H1 (cell line): ENCODE measurements at regions not wholly inside any gene's neighbourhood (a gene's known extent, or its start where the extent isn't known, plus 50 kb on each side); places are given as distances from the start of the nearest gene placed in this dataset.

Experiments
- CTCF ChIA-PET: fragments of 300-600 bp; sonication (Branson Sonifier 250); formaldehyde crosslinking; loops from one replicate; lab custom pipeline; 2021; ENCODE audit not compliant: partially characterized antibody; lab: Charles Lee
- POLR2A ChIA-PET: fragments of 300-600 bp; sonication (Branson Sonifier 250); formaldehyde crosslinking; loops from one replicate; lab custom pipeline; 2021; ENCODE audit warnings: inconsistent platforms; ENCODE audit not compliant: partially characterized antibody; lab: Charles Lee
- DNase-seq, 2 experiments: peaks; one replicate each; pipeline versions ENCODE4 v3.0.0 to v3.0.0-alpha.2; 2010 to 2022; ENCODE audit warnings: low spot score in 2 of 2, low read depth in 1 of 2, mixed read lengths in 1 of 2
- FAIRE-seq: peaks from 2 replicates; lab custom pipeline; 2011; peaks lifted over from hg19 to GRCh38; lab: Jason Lieb, UNC
- H2AFZ ChIP-seq: 2 replicates; pipeline ENCODE4 v1.8.1; 2012; ENCODE audit warnings: low read length, inconsistent platforms
- H2AK5ac ChIP-seq: 2 replicates; pipeline ENCODE4 v1.6.1; 2013; ENCODE audit warnings: low read depth, low read length
- H2BK120ac ChIP-seq: replicated peaks from 2 replicates; pipeline ENCODE3; 2013; ENCODE audit warnings: low read depth, low read length, inconsistent platforms
- H2BK12ac ChIP-seq: 2 replicates; pipeline ENCODE4 v1.6.1; 2013; ENCODE audit warnings: low read depth, low read length
- H2BK15ac ChIP-seq: 2 replicates; pipeline ENCODE4 v1.6.1; 2013; ENCODE audit warnings: low read length
- H2BK20ac ChIP-seq: 2 replicates; pipeline ENCODE4 v1.6.1; 2013; ENCODE audit warnings: low read length
- H2BK5ac ChIP-seq: 2 replicates; pipeline ENCODE4 v1.6.1; 2013; ENCODE audit warnings: low read depth, low read length
- H3K14ac ChIP-seq: 2 replicates; pipeline ENCODE4 v1.6.1; 2013; ENCODE audit warnings: inconsistent platforms; ENCODE audit not compliant: insufficient read length
- H3K18ac ChIP-seq: 2 replicates; pipeline ENCODE4 v1.6.1; 2013; ENCODE audit warnings: low read length; ENCODE audit errors: extremely low read depth
- H3K23ac ChIP-seq: 2 replicates; pipeline ENCODE4 v1.6.1; 2013; ENCODE audit warnings: inconsistent platforms; ENCODE audit not compliant: insufficient read length
- H3K23me2 ChIP-seq: 2 replicates; pipeline ENCODE4 v1.6.1; 2013; ENCODE audit warnings: low read depth, low read length
- H3K27ac ChIP-seq: 2 replicates; pipeline ENCODE4 v1.6.1; 2011; ENCODE audit warnings: low read depth, low read length, inconsistent platforms
- H3K27me3 ChIP-seq, 4 experiments: replicated peaks in 1 of 4; 1 replicate in 1 of 4; 2 replicates in 3 of 4; pipeline versions ENCODE4 v1.6.1 to v1.8.1; 2011 to 2013; ENCODE audit warnings: low read length in 3 of 4, mild to moderate bottlenecking in 3 of 4, inconsistent platforms in 2 of 4, mixed read lengths in 2 of 4, moderate library complexity in 1 of 4; ENCODE audit not compliant: control insufficient read depth in 3 of 4, insufficient read depth in 3 of 4; ENCODE audit errors: extremely low read depth in 1 of 4
- H3K36me3 ChIP-seq, 4 experiments: 2 replicates each; pipeline versions ENCODE4 v1.6.1 to v1.8.1; 2011 to 2013; ENCODE audit warnings: mild to moderate bottlenecking in 4 of 4, low read length in 3 of 4, moderate library complexity in 2 of 4, control low read depth in 1 of 4, inconsistent platforms in 1 of 4; ENCODE audit not compliant: insufficient read depth in 4 of 4, control insufficient read depth in 2 of 4
- H3K4ac ChIP-seq: replicated peaks from 2 replicates; pipeline ENCODE3; 2013; ENCODE audit warnings: low read length, low read depth, mixed read lengths, inconsistent platforms; ENCODE audit not compliant: insufficient read length
- H3K4me1 ChIP-seq, 4 experiments: replicated peaks in 1 of 4; 1 replicate in 1 of 4; 2 replicates in 3 of 4; pipeline versions ENCODE4 v1.6.1 to v1.8.1; 2011 to 2013; ENCODE audit warnings: low read length in 3 of 4, inconsistent platforms in 2 of 4, mixed read lengths in 1 of 4; ENCODE audit not compliant: insufficient read depth in 4 of 4, control insufficient read depth in 3 of 4
- H3K4me2 ChIP-seq, 2 experiments: 2 replicates each; pipeline versions ENCODE4 v1.6.1 to v1.8.1; 2011 to 2013; ENCODE audit warnings: low read depth in 2 of 2, low read length in 2 of 2, control low read depth in 1 of 2, inconsistent platforms in 1 of 2, mild to moderate bottlenecking in 1 of 2; ENCODE audit not compliant: insufficient read depth in 1 of 2
- H3K4me3 ChIP-seq, 4 experiments: fragments of 200-600, 300-600 bp in 1 of 4; sonication (generic), shearing (Covaris generic), sonication (Bioruptor Twin) in 1 of 4; 2 replicates each; pipeline versions ENCODE4 v1.5.1 to v1.8.1; 2011 to 2016; ENCODE audit warnings: low read length in 4 of 4, low read depth in 3 of 4, control low read depth in 2 of 4, inconsistent platforms in 2 of 4, mild to moderate bottlenecking in 2 of 4, mixed read lengths in 1 of 4, moderate library complexity in 1 of 4; ENCODE audit not compliant: insufficient read depth in 2 of 4; ENCODE audit errors: extremely low read depth in 1 of 4
- H3K56ac ChIP-seq: replicated peaks from 2 replicates; pipeline ENCODE3; 2013; ENCODE audit warnings: low read depth, mild to moderate bottlenecking, mixed read lengths, low read length, inconsistent platforms; ENCODE audit not compliant: insufficient read length
- H3K79me1 ChIP-seq: 2 replicates; pipeline ENCODE4 v1.6.1; 2013; ENCODE audit warnings: low read depth, low read length, control low read depth
- H3K79me2 ChIP-seq, 2 experiments: 2 replicates each; pipeline versions ENCODE4 v1.6.1 to v1.8.1; 2012 to 2013; ENCODE audit warnings: low read length in 2 of 2, mild to moderate bottlenecking in 2 of 2, inconsistent platforms in 1 of 2; ENCODE audit not compliant: insufficient read depth in 2 of 2, control insufficient read depth in 1 of 2
- H3K9ac ChIP-seq, 4 experiments: replicated peaks in 1 of 4; 1 replicate in 1 of 4; 2 replicates in 3 of 4; pipeline versions ENCODE4 v1.6.1 to v1.8.1; 2011 to 2013; ENCODE audit warnings: low read depth in 3 of 4, low read length in 3 of 4, control low read depth in 2 of 4, mild to moderate bottlenecking in 2 of 4, moderate library complexity in 2 of 4, inconsistent platforms in 1 of 4; ENCODE audit errors: extremely low read depth in 1 of 4
- H3K9me3 ChIP-seq, 2 experiments: 2 replicates each; pipeline versions ENCODE4 v1.6.1 to v1.8.1; 2012 to 2013; ENCODE audit warnings: mild to moderate bottlenecking in 2 of 2, moderate library complexity in 2 of 2, control low read depth in 1 of 2, inconsistent platforms in 1 of 2, low read depth in 1 of 2, low read length in 1 of 2, mixed read lengths in 1 of 2; ENCODE audit not compliant: insufficient read depth in 2 of 2
- H4K20me1 ChIP-seq, 2 experiments: replicated peaks in 1 of 2; 2 replicates each; pipeline versions ENCODE3 to v1.8.1; 2011 to 2013; ENCODE audit warnings: inconsistent platforms in 2 of 2, low read length in 2 of 2, mild to moderate bottlenecking in 1 of 2; ENCODE audit not compliant: insufficient read depth in 2 of 2, control insufficient read depth in 1 of 2
- H4K5ac ChIP-seq: 2 replicates; pipeline ENCODE4 v1.6.1; 2013; ENCODE audit warnings: low read length, low read depth, mixed read lengths, inconsistent platforms; ENCODE audit not compliant: insufficient read length
- H4K8ac ChIP-seq: 2 replicates; pipeline ENCODE4 v1.8.0; 2013; ENCODE audit warnings: mild to moderate bottlenecking, moderate library complexity, low read length, inconsistent platforms; ENCODE audit not compliant: insufficient read depth; ENCODE audit errors: extremely low read depth
- H4K91ac ChIP-seq: replicated peaks from 2 replicates; pipeline ENCODE3; 2013; ENCODE audit warnings: low read length, mixed read lengths, inconsistent platforms; ENCODE audit not compliant: insufficient read length
- BACH1 ChIP-seq: IDR thresholded peaks from 2 replicates; pipeline ENCODE4 v1.6.1; 2012; ENCODE audit warnings: low read length, improper control_type of control experiment
- NANOG ChIP-seq: IDR thresholded peaks from 2 replicates; pipeline ENCODE4 v1.6.1; 2011; ENCODE audit warnings: low read length, low read depth, mild to moderate bottlenecking, inconsistent platforms; ENCODE audit not compliant: insufficient read depth, poor library complexity, severe bottlenecking
- POU5F1 ChIP-seq: IDR thresholded peaks from 2 replicates; pipeline ENCODE4 v1.6.1; 2011; ENCODE audit warnings: low read depth, mild to moderate bottlenecking, low read length, moderate library complexity
- SUZ12 ChIP-seq: fragments of 200-600 bp; sonication (generic); IDR thresholded peaks from 2 replicates; pipeline ENCODE4 v1.6.1; 2012; ENCODE audit warnings: mild to moderate bottlenecking, inconsistent platforms, low read length, moderate library complexity, mixed read lengths
- WGBS, 2 experiments: shearing (Covaris generic) in 1 of 2; methylation state at CpG; one replicate each; pipeline versions ENCODE4 v1.1.6 to v1.1.7; 2013 to 2015; ENCODE audit warnings: low lambda C conversion rate in 2 of 2, mixed read lengths in 2 of 2, inconsistent platforms in 1 of 2, low coverage in 1 of 2, missing lambda C conversion rate in 1 of 2; ENCODE audit not compliant: insufficient replicate concordance in 2 of 2, insufficient coverage in 1 of 2, insufficient read length in 1 of 2; ENCODE audit errors: extremely low coverage in 1 of 2, missing lambda C conversion rate in 1 of 2; 5-methylcytosine and 5-hydroxymethylcytosine counted together
- TF ChIP-seq, protein P1 (sequence below): IDR thresholded peaks from 2 replicates; pipeline ENCODE4 v1.6.1; 2012; ENCODE audit warnings: low read length, inconsistent platforms

DNA sequence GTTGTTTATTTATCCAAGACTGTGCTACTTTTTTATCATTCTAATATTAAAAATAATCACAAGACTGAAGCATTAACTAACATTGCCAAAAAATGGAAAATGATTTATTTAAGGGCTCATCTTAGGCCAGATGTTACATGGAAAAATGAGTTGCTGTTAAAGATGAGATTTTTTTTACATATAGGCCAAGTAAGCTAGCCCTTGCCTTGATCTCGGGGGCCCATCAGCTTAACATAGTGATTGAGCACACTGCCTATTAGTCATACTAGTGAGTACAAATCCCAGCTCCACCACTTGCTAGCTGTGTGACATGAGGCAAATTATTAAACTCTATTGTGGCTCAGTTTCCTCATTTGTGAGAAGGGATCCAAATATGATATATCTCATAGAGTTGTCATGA lies 275.9 kb upstream of the SNX7 start:
- Histone ChIP-seq H4K8ac (no peak overlapping the region), H4K5ac (no peak overlapping the region), H3K79me2 (no peaks in the 10 kb centered on the region), H2AFZ (no peak overlapping the region), H2BK12ac (no peak overlapping the region), H2AK5ac (no peak overlapping the region), H2BK15ac (no peak overlapping the region), H3K9me3 (no peaks in the 10 kb centered on the region), H4K91ac (no peak overlapping the region), H3K4me1 (no peaks in the 10 kb centered on the region), H3K14ac (no peak overlapping the region), H2BK5ac (no peak overlapping the region), H3K27me3 (no peaks in the 10 kb centered on the region), H3K79me1 (no peaks in the 10 kb centered on the region), H3K18ac (no peak overlapping the region), H3K27ac (no peak overlapping the region), H3K4ac (no peak overlapping the region), H3K9ac (no peak overlapping the region), H3K36me3 (no peaks in the 10 kb centered on the region), H3K4me3 (no peak overlapping the region), H4K20me1 (no peaks in the 10 kb centered on the region), H2BK20ac (no peak overlapping the region), H3K23ac (no peak overlapping the region), H3K4me2 (no peak overlapping the region), H3K56ac (no peak overlapping the region), H2BK120ac (no peak overlapping the region), H3K23me2 (no peaks in the 10 kb centered on the region)
- FAIRE-seq (no peak), DNase-seq (no peak)
- CTCF ChIA-PET: no interaction called here
- 86% methylated on average over 1 of the region's 1 CpG; no CpG with 5 or more reads in 1 of the 2 experiments for WGBS, 2 experiments
- TF ChIP-seq SUZ12 (no peak), BACH1 (no peak), POU5F1 (no peak), NANOG (no peak)
- TF ChIP-seq, protein P1, sequence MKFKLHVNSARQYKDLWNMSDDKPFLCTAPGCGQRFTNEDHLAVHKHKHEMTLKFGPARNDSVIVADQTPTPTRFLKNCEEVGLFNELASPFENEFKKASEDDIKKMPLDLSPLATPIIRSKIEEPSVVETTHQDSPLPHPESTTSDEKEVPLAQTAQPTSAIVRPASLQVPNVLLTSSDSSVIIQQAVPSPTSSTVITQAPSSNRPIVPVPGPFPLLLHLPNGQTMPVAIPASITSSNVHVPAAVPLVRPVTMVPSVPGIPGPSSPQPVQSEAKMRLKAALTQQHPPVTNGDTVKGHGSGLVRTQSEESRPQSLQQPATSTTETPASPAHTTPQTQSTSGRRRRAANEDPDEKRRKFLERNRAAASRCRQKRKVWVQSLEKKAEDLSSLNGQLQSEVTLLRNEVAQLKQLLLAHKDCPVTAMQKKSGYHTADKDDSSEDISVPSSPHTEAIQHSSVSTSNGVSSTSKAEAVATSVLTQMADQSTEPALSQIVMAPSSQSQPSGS: no peak
- POLR2A ChIA-PET: interaction anchor here (0.6 kb wide), 1 partner anchor 89 kb away, joined by 3 read pairs; no protein-coding TSS in a partner anchor
